GM19239 (cell line): ENCODE measurements at regions not wholly inside any gene's neighbourhood (a gene's known extent, or its start where the extent isn't known, plus 50 kb on each side); places are given as distances from the start of the nearest gene placed in this dataset.

ENCODE experiments used
- DNase-seq: peaks from one replicate; pipeline ENCODE4 v3.0.0; 2011; ENCODE audit warnings: low spot score; ENCODE audit not compliant: insufficient read length
- FAIRE-seq: peaks from 2 replicates; lab custom pipeline; 2011; peaks lifted over from hg19 to GRCh38; lab: Jason Lieb, UNC

DNA sequence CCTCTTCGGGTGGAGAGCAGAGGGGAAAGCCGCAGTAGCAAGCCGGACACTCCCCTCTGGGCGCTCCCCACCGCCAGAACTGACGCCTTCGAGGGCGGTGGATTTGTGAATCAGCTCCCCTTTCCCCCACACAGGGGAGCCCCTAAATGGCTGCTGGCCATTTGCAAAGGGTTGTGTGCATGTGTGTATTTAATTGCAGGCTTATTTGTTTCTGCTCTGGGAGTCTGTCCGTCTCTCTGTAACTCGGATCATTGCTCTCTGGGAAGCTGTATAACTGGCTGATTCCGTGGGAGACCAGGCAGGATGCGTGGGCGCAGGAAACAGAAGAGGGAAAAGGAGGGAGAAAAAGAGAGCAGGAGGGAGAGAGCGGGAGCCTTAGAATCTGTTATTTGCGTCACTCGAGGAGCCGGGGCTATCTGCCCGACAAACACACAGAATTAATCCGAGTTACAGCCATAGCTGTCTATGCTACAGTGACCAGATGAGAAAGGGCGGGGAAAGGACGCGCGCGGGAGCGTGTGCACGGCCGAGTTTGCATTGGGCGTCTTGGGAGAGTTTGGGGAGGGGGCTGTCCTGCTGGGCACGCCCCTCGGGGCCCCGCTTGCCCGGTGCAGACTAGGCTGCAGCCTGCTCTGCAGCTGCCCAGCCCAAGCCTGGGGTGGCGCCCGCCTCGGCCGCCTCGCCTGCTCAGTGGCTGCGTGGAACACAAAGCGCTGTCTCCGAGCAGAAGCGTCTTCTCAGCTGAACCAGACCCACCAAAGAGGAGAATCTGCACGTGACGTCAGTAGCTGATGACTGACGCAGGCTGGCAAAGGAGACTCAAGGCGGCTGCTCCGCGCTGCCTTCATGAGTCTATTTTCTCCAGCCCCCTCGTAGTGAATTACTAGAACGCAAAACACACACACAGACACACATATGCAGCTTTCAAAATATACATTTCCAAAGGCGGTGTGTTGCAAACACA lies 105.3 kb upstream of the HSD17B12 start:
- no peak for DNase-seq
- no peak for FAIRE-seq

DNA sequence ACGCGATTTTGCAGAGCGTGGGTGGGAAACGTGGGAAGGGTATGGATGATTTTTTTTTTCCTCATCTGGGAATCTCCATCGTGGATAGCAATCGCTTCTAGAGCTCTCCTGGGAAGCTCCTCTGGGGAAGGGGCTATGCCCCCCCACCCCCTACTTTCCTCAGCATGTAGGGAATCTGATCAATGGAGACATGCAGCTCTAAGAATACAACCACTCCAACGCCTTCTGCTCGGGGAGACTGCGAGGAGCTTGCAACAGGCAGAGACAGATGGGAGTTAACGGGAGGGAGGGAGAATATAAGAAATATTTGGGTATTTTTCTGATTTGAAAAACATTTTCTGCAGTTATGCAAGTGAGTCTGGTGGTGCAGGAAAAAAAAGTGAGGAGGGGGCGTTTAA lies 104.6 kb upstream of the HSD17B12 start:
- no peak for FAIRE-seq
- DNase-seq: no peak

DNA sequence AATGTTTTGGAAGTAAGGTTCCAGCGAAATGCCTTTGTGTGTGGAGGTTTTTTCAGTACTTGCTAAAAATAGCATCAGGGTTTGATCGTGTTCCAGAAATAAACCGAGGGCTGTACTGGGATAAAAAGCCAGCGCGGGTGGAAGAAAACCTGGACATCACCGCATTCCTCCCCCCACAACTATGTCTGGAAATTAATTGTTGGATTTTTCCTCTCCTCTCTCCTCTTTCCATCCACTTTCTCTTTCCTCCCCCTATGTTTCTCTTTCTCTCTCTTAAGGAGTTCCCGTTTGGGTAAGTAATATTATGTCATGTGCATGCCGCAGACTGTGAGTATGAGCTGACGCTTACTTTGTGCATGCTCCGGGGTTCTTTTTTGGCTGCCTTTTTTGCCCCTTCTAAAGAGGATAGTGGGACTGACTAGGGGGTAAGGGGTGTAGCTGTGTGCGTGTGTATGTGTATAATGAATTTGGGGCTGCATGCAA lies 104.2 kb upstream of the HSD17B12 start:
- FAIRE-seq (no peak), DNase-seq (no peak)

DNA sequence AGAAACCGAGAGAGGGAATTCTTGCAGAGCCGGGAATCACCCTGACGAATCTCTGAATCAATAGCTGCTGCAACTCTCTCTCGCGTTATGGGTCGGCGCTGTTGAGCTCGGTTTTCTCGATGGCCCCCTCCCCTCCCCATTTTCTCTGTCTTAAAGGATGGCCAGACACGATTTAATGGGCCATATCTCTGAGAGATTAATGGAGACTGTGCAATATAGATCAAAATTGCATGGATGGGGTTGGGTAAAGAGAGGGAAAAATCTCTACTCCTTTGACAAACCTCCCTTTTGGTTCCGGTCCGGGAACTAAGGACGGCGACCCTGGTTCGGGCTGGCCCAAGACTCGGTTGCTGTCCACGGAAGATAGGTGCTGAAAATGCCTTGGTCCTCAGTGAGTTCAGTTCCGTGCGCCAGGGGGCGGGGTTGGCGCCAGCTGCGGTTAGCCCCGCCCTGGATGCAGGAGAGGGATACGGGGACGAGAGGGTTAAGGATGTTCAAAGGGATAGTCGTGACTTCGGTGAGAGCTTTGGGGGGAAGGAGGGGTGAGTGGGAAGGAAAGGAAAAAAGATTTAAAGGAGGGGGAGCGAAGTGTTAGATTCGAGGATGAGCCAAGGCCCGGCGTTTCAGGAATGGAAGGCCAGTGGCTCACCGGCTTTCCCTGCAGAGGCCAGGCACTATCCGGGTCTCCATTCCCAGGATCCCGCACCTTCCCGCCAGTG lies 103.6 kb upstream of the HSD17B12 start:
- DNase-seq (no peak), FAIRE-seq (no peak)

DNA sequence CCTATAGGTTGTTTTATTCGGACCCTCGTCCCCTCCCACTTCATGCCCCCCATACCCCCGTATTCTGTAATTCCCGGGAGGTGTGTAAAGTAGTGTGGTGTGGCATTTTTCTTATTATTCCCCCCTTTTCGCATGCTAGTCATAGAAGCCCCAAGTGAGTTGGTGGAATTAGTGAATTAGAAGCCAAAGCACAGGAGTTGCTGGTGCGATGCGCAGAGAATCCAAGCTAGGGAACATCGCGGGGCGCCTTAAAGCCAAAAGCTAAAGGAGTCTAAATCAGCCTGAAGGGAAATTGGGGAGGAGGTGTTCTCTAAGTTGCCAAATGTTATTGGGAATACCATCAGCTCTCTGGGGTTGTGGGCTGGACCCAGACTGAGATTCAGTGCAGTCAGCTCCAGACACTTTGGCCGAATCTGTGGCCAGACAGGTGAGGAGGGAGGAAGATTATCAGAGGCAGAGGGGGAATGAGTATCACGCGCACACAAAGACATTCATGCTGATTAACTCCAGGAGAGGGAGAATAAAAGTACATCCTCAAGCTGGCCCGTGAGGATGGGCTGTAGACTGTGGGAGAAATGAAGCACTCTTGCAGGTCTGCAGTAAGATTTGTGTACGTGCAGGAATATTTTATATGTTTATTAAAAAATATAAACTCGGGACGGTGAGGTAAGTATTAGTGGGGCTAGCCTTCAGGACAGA lies 102.8 kb upstream of the HSD17B12 start:
- FAIRE-seq (no peak), DNase-seq (no peak)

DNA sequence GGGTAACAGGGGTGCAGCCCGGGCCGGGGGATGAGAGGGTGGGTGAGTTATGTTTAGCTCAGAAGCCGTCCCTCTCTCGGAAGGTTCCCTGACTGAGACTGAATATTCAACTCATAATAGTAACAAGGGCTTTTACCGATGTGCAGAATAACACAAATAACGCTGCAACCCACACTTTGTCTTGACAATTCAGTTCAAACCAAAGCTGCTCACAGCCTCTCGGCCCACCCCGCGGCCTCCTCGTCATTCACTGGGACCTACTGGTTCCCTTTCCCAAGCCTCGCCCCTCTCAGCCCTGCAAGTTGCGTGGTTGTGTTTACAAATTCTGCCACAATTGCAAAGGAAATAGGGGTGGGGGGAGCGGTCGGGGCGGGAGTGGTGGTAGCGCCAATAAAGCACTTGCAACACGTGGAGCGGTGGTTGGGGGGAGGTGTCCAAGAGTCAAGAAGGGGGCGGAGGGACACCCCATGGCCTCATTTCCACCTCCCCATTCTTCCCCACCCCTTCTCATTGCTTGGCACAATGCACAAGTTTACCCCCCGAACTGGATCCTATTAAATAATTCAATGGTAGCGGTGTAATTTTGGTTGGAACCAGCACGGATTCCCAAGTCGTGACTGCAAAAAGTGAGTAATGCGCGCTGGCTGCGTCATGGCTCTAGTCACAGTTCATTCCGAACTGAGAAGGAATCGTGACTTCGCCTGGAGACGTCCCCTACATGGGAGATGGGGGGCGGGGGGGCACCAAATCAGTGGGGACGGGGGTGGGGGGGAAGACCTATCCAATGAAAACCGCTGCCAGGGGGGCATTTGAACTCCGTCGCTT lies 102.0 kb upstream of the HSD17B12 start:
- DNase-seq: no peak

DNA sequence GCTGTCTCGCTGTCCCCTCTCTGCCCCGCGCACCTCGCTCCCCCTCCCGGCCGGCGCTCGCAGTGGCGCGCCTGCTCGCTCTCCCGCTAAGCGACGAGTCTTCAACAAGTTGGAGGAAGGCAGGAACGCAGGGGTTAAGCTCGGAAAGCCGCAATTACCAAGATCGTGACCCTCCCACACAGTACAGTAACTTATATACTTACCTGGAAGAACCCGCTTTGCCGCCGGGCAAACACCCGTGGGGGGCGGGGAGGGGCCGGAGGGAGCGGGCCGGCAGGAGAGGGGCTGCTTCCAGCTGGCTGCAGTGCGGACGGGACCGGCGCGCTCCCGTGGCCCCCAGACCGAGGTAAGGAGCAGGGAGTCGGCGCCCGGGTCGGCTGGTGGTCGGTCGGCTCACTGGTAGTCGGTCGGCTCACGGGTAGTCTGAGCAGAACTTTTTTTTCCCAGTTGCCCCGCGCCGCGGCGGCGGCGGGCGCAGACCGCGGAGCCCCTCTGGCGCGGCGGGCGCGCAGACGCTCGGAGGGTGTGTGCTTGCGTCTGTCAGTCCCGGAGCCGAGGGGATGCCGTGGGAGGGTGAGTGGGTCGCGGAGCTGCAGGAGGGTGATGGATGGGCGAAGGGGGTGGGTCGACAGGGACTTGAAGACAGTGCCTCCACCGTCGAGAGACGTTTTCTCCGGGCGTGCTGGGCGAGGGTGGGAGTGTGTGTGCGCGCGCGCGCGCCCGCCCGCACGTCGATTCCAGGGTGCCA lies 101.2 kb upstream of the HSD17B12 start:
- FAIRE-seq (no peak), DNase-seq (no peak)

More for the DNA sequence above, 102.0 kb upstream of the HSD17B12 start:
- no peak for FAIRE-seq

DNA sequence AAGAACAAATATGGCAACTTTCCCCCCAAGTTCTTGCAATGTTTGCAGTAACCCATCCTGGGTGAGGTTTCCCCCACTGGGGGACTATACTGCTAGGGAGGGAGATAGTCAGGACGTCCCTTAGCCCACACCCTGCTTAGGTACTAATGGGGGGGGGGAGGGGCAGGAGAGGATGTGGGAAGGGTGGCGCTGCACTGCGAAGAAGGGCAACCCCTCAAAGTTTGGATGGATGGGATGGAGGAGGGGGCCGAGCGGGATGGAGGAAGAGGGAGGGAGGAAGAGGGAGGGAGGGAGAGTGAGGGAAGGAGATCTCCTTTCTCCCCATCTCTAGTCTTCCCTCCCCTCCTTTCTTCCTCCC lies 100.6 kb upstream of the HSD17B12 start:
- DNase-seq: no peak
- no peak for FAIRE-seq

DNA sequence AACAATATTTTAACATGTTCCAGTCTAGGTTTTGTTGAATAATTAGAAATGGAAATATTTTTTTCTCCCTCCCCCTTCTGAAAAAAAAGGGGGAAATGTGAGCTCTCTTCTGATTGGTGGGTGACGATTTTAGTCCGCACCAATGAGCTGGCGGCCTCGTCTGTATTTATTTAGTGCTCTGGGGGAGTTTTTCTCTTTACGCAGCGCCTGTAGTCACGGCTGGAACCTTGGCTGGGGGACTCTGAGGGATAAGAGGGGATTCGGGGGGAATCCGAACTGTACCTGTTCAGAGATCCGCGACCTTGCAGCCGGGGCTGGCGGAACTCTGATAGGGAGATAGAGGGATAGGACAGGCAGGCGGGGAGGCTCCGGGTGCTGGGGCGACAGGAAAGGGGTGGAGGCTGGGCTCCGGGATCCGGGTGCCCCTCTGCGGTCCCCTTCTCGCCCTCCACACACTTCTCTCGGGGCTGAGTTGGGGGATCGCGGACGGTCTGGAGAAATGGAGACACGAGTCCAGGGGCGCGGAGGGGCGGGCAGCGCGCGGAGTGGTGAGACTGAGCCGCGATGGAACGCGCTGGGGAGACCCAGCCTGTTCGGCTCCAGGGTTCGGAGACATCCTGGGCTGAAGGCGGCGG lies 99.7 kb upstream of the HSD17B12 start:
- no peak for FAIRE-seq
- no peak for DNase-seq

DNA sequence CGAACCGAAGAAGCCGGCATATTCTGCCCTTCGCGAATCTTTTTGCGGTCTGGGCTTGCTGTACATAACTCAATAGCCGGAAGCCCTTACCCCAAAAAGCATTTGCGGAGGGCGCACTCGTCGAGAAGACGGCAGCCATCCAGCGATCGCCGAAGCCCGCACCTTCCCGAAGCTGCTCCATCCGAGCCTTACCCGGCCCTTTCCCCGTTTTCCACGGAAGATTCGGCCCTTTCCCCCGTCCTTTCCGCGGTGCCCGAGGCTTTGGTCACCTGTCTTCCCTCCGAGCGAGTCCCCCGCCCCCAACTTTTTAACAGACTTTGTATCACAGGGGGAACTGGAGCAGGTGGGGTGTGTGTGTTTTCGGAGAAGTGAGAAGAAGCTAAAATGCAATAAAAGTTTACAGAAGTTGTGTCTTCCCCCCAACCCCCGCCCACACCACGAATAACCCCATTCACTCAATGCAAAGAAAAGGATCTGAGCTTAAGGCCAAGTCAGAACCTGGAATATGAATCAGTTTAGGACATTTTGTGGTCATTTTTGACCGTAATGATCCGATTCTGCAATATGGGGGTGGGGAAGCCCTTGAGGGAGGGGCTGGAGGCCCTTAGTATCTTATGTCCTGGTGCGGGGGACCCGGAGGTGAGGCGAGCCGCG lies 99.0 kb upstream of the HSD17B12 start:
- no peak for DNase-seq
- FAIRE-seq: no peak

DNA sequence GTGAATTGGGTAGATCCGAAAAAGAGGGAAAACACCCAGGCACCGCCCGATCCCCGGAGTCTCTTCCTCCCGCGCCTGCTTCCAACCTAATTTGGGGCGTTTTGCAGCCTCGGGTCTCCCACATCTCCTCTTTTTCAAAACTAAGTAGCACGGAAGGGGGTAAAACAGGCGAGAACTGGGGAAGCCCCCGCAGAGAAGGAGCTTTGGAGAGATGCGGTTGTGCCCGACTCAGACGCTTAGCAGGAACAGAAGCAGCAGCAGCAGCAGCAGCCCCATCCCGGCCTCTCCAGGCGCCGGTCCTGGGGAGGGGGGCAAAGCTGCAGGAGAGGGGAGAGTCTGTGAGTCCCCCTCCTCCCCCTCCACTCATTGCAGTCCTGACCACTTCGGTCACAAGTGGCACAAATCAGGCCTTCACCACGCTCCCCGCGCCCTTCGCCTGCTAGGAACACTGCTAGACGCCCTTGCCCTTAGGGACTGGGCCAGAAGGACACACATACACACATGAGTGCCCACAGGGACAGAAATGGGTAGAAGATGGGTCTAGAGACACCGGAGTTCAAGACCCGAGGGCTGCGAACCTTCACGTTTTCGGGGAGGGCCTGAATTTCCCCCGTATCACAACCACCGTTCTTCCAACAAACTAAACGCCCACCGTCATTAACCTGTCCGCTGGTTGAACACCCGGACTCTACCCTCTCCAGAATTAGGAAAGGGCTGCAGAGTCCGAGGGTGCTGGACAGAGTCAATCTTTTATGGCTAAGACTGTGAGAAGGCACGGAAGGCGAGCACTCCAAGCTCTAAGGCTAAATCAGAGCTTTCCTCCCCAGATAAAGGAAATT lies 98.3 kb upstream of the HSD17B12 start:
- DNase-seq (no peak), FAIRE-seq (no peak)

DNA sequence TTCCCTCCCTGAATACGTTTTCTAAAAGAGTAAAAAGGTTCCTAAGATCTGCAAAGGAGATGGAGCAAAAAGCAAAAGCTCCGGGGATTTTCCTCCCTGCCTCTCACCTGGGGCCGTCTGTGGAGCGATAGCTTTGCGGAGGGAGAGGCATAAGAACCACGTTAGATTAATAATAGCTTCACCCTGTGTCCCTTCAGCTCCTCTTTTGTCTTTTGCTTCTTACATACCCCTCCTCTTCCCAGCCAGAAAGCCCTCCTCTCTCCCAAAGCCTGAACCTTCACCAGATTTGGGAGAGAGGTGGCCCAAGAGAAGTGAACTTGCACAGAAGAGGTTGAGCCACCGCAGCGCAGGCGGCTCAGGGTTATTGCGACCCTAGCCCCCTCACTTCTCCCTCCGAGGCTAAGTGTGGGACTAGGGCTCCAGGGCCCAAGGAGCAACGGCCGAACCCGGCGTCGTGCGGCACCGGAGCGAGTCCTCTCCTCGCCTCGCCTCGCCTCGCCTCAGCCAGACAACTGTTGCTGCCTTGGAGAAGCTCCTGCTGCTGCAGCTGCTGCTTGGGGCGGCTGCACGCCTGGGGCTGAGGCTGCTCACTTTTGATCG lies 97.6 kb upstream of the HSD17B12 start:
- no peak for FAIRE-seq
- no peak for DNase-seq

DNA sequence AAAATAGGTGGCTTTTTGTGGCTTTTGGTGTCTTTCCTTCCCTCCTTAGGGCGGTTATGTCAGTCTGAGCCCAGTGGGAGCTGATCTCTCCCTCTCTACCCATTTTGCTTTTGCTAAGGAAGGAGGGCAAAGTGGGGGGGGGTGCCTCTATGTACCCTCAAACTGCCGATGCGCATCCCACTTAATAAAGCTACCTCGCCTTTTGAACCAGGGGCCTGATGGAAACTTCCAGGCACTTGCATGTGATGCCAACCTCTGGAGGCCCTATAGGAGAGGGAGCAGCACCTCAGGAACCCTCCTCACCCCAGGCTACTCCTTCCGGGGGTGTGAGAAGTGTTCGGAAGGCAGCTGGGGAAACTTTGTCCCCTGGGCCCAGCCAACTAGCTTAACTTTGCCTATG lies 97.0 kb upstream of the HSD17B12 start:
- DNase-seq (no peak), FAIRE-seq (no peak)

DNA sequence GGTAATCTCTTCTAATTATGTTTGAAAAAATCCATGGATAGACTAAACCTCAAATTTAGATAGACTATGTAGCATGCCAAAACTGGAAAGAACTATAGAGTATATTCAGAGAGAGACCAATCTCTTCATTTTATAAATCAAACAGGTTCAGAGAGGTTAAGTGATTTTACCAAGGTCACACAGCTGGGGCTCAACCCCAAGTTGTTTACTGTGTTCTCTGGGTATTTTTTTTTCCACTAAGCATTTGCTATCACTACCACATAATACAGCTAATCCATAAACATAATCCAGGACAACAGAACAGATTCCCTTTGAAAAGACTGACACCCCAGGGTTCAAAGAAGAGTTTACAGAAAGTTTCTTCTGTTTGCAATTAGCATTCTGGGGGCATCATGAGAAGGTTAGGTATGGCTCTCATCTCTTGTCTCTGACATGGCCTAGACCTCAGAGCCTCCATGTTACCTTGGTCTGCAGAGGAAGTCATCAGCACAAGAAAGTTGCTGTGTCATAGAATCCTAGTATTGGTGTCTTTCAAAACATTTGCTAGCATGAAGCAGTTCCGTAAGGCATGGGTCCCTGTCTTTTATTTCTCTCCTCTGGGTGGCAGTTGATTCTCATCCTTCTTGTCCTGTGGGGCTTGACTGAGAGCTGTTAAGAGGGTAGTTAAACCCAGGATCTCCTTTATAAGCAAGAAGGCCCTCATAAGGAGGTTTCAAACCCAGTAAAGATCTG lies 94.5 kb upstream of the HSD17B12 start:
- DNase-seq (no peak), FAIRE-seq (no peak)

DNA sequence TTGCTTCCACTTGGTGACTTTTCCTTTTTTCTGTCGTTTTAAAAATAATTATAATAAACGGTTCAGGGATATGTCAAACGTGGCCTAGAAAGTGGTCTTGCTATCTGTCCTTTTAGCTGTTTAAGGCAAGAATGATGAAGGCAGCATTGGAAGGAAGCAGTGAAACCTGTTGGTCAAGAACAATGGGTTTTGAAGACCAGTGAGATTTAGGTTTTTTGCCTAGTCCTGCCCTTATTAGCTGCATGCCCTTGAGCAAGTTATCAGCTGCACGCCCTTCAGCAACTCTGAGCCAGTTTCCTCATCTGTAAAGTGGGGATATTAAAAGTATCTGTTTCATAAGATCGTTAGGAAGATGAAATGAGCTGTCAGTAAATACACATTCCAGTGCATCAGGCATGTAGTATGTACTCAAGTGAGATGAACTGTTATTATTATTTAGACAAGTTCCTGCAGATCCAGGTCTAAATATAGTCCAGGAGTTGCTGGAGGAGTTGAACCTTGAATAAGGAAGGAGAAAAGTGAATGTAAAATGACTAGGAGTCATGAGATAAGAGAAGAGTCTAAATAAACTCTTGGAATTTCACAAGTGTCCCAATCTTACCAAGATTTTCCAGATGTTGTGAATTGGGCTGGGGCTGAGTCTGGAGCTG lies 90.8 kb upstream of the HSD17B12 start:
- DNase-seq (no peak), FAIRE-seq (no peak)

DNA sequence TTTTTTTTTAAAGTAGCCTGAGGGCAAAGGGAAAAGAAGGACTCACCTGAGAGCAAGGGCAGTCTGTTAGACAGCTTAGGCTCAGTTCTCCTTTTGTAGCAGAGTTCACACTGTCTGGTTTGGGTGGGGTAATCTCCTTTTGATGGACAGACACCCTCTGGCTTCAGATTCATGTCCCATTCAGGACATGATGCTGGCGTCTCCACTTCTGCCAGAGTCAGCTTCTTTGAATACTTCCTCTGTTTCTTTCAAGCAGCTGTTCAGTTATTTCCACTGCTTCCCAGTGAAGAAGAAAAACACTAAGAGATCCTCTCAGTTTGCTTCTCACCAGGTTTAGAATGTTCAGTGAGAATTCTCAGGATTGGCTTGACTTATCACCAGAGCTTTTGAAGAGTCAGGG lies 79.0 kb upstream of the HSD17B12 start:
- DNase-seq (no peak), FAIRE-seq (no peak)
